T-helper 2 cell treated with Interferon-gamma antibody and Interleukin-4, amounts not matched to agents 5 μg/mL and 100 μg/mL, for 36 hours (primary cell): ENCODE measurements at regions not wholly inside any gene's neighbourhood (a gene's known extent, or its start where the extent isn't known, plus 50 kb on each side); places are given as distances from the start of the nearest gene placed in this dataset.

Source experiments
- DNase-seq: peaks from one replicate; pipeline ENCODE4 v3.0.0; 2021; ENCODE audit warnings: low spot score
- H3K27ac Mint-ChIP-seq: one replicate; pipeline ENCODE4 v1.8.0; 2021; ENCODE audit warnings: mild to moderate bottlenecking, mixed read lengths
- H3K27me3 Mint-ChIP-seq: one replicate; pipeline ENCODE4 v1.8.0; 2021; ENCODE audit warnings: low read depth, mixed read lengths
- H3K36me3 Mint-ChIP-seq: one replicate; pipeline ENCODE4 v1.8.0; 2021; ENCODE audit warnings: low read depth, mixed read lengths
- H3K4me1 Mint-ChIP-seq: one replicate; pipeline ENCODE4 v1.8.0; 2021; ENCODE audit warnings: low read depth, mixed read lengths
- H3K4me3 Mint-ChIP-seq: one replicate; pipeline ENCODE4 v1.8.0; 2022; ENCODE audit warnings: mild to moderate bottlenecking, moderate library complexity, mixed read lengths
- H3K9me3 Mint-ChIP-seq: one replicate; pipeline ENCODE4 v1.8.0; 2021; ENCODE audit warnings: mixed read lengths

DNA sequence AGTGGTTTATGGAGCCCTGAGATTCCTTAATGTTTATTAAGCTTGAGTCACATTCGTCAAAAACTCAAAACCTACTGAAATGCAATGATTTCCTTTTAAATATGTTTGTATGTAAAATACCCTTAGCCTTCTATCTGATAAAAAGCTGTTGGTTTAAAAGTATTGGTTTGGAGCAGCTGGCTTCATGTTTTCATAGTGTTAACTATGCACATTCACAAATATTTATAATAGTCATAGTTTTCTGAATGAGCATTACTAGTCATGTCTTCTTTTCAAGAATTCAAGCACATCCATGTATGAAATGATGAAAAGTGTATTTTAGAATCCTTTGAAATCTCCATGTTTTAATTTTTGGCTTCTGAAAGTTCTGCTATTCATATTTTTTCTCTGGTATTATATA, 558.6 kb downstream of the UTRN start:
- no peak overlapping the region for H3K27ac Mint-ChIP-seq

DNA sequence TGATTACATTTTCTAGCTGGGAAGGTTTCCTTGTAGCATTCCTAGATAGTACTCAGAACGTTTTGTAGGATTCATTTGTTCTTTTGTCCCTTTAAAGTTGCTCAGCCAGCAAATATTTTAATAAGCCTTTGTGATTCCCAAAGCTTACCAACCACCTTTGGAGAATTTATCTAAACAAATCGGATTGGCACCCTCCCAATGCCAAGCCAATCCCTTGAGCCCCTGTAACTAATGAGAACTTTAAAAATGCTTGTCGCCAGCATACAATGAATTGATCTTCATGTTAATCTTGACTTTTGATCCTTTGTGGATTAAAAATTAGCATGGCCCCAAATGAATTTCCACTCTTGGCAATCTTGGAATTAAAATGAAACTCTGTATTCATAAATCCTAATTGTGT, 559.5 kb downstream of the UTRN start:
- Mint-ChIP-seq H3K36me3 (peaks cover 53% of the 10 kb centered on the region), H3K9me3 (no peaks in the 10 kb centered on the region), H3K4me3 (no peak overlapping the region), H3K27ac (no peak overlapping the region), H3K27me3 (no peaks in the 10 kb centered on the region), H3K4me1 (no peaks in the 10 kb centered on the region)
- DNase-seq = no peak

More for the DNA sequence above, 558.6 kb downstream of the UTRN start:
- Mint-ChIP-seq H3K36me3 (peaks cover 55% of the 10 kb centered on the region), H3K4me1 (no peaks in the 10 kb centered on the region), H3K27me3 (no peaks in the 10 kb centered on the region), H3K9me3 (no peaks in the 10 kb centered on the region), H3K4me3 (no peak overlapping the region)
- DNase-seq = no peak

DNA sequence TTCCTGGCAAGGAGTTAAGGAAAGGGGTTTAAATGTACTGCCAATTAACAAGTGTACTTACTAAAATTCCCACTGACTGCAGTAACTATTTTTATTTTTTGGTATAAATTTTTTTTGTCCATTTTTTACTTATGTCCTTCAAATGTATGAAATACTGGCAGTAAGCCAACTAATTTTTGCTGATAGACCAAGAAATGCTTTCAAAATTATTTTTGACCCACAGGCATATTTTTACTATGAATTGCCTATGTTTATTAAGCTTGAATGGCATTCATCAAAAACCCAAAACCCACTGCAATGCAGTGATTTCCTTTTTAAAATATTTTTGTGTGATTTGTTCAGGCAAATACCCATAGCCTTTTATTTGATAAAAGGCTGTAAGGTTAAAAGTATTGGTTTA, 560.1 kb downstream of the UTRN start:
- no peaks in the 10 kb centered on the region for H3K4me1 Mint-ChIP-seq

DNA sequence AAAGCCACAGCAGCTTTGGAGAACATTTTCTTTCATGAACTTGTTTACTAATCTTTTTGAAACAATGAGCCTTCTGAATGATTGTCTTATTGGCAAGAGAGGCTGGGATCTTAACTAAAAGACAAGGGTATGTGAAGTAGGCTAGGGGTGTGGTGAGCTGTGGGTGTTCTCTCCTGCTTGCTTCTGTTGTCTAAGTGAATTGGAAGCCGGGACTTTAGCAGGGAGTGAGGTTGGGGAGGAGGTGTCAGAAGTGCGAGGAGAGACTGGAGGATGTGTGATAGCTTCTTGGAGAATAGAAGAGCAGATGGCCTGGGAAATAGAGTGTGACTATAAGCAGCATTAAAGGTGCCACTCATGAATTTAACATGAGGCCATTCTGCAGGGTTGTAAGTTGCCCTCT, 562.8 kb downstream of the UTRN start:
- Mint-ChIP-seq H3K4me1 (no peaks in the 10 kb centered on the region), H3K27me3 (no peaks in the 10 kb centered on the region), H3K4me3 (no peak overlapping the region), H3K27ac (no peak overlapping the region), H3K36me3 (peaks cover 55% of the 10 kb centered on the region), H3K9me3 (no peaks in the 10 kb centered on the region)
- DNase-seq = no peak

More for the DNA sequence above, 560.1 kb downstream of the UTRN start:
- peaks cover 57% of the 10 kb centered on the region for H3K36me3 Mint-ChIP-seq
- no peak overlapping the region for H3K27ac Mint-ChIP-seq
- DNase-seq = no peak
- no peaks in the 10 kb centered on the region for H3K9me3 Mint-ChIP-seq
- H3K27me3 Mint-ChIP-seq = no peaks in the 10 kb centered on the region
- no peak overlapping the region for H3K4me3 Mint-ChIP-seq

DNA sequence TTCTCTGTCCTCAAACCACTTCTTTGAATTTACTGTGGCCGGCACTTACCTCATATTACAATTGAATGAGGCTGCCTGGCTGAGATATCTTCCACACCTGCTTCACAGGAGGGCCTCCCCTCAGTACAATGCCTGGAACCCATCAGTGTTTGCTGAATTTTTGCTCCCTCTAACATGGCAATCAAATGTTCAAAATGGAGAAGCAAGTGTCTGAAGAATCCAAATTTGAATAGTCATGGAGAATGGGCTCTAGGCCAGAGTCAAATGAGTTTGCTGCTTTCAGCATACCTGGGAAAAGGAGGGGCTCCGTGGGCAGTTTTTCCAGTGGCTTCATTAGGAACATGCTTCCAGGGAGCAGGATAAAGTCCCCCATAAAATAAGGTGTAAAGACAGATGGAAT, 564.8 kb downstream of the UTRN start:
- no peak for DNase-seq
- Mint-ChIP-seq H3K4me3 (no peak overlapping the region), H3K36me3 (peaks cover 47% of the 10 kb centered on the region), H3K27me3 (no peaks in the 10 kb centered on the region), H3K27ac (no peak overlapping the region), H3K4me1 (no peaks in the 10 kb centered on the region), H3K9me3 (no peaks in the 10 kb centered on the region)

DNA sequence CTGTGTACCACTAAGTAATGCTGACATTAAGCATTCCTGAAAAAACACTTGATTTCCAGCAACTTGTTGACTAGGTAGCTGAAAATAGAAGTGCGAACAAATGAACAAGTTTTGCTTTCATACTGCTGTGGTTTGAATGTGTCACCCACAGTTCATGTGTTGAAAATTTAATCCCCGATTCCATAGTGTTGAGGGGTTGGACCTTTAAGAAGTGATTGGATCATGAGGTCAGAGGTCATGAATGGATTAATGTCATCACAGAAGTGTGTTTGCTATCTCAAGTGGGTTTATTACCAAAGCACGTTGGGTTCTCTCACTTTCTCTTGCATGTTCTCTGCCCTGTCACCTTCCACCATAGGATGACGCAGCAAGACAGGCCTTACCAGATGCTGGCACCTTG, 568.5 kb downstream of the UTRN start:
- H3K4me3 Mint-ChIP-seq = no peak overlapping the region

DNA sequence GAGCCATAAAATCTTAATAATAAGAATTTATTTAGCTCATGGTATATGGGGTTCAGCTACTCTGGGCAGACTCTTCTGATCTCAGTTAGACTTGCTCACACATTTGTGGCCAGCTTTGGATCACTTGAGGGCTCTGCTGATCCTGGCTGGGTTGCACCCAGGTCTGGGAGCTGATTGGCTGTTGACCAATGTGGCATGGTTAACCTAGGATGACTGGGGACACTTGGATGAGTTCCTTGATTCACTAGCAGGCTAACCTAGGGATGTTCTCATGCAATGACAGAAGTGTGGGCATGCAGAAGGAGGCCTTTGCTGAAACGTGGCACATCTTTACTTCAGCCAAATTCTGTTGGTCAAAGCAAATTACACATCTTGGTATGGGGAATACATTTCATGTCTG, 569.5 kb downstream of the UTRN start:
- Mint-ChIP-seq H3K27me3 (no peaks in the 10 kb centered on the region), H3K4me1 (no peaks in the 10 kb centered on the region), H3K4me3 (no peak overlapping the region), H3K36me3 (peaks cover 14% of the 10 kb centered on the region), H3K27ac (no peak overlapping the region), H3K9me3 (no peaks in the 10 kb centered on the region)
- no peak for DNase-seq

More for the DNA sequence above, 568.5 kb downstream of the UTRN start:
- Mint-ChIP-seq H3K4me1 (no peaks in the 10 kb centered on the region), H3K9me3 (no peaks in the 10 kb centered on the region), H3K36me3 (peaks cover 21% of the 10 kb centered on the region), H3K27me3 (no peaks in the 10 kb centered on the region), H3K27ac (no peak overlapping the region)
- DNase-seq = no peak

DNA sequence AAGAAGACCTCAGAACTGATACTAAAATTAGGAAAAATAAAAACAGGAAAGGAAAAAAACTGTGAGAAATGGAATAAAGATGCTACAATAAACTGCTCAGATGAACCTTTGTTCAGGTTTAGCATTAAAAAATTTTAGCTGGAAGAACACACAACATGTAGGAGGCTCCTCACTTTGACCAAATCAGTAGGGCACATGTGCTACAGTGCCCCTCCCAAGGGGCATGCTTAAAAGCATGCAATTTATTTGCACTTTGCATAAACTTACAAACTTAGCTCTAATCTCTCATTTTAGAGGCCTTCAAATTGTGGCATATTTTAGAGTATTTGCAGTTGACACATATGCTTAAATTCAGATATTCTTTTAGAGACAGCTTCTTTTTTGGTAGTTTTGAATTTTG, 570.2 kb downstream of the UTRN start:
- Mint-ChIP-seq H3K9me3 (no peaks in the 10 kb centered on the region), H3K4me1 (no peaks in the 10 kb centered on the region), H3K27ac (no peak overlapping the region), H3K4me3 (no peak overlapping the region), H3K36me3 (peaks cover 9% of the 10 kb centered on the region), H3K27me3 (no peaks in the 10 kb centered on the region)
- DNase-seq = no peak

DNA sequence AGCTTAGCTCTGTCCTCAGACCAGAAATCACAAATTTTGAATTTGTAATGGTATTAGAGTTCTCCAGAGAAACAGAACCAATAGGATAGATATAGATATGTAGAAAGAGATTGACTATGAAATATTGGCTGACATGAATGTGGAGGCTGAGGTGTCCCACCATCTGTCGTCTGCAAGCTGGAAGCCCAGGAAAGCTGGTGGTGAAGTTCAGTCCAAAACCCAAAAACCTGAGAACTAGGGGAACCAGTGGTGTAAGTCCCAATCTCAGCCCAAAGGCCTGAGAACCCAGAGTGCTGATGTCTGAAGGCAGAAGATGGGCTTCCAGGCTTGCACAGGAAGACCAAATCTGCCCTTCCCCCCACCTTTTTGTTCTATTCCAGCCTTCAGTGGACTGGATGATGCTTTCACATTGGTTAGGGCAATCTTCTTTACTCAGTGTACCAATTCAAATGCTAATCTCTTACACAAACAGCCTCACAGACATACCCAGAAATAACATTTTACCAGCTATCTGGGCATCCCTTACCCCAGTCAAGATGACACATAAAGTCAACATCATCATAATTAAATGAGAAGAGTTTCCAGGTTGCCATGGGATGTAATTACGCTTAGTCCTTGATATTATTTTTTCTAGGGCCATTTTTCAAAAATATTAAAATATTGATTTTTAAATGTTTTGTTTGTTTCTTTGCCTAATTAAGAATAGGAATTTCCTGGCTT, 570.8 kb downstream of the UTRN start:
- no peaks in the 10 kb centered on the region for H3K4me1 Mint-ChIP-seq
- H3K27me3 Mint-ChIP-seq = no peaks in the 10 kb centered on the region
- H3K36me3 Mint-ChIP-seq = peaks cover 3% of the 10 kb centered on the region
- DNase-seq = no peak
- H3K9me3 Mint-ChIP-seq = no peaks in the 10 kb centered on the region
- no peak overlapping the region for H3K27ac Mint-ChIP-seq
- no peak overlapping the region for H3K4me3 Mint-ChIP-seq

DNA sequence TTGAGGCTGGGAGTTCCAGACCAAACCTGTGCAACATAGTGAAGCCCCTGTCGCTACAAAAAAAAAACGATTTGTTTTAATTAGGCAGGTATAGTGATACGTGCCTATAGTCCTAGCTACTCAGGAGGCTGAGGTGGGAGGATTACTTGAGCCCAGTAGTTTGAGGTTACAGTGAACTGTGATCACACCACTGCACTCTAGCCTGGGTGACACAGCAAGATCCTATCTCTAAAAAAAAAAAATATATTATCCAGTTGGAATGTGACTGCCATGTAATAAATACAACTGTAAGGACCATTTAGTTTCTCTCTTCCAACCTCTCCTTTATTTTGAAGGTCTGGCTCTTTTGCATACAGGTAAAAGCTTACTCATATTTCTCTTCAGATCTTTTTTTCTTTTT, 571.5 kb downstream of the UTRN start:
- Mint-ChIP-seq H3K27ac (no peak overlapping the region), H3K27me3 (peaks cover 2% of the 10 kb centered on the region), H3K9me3 (no peaks in the 10 kb centered on the region), H3K36me3 (no peaks in the 10 kb centered on the region), H3K4me1 (no peaks in the 10 kb centered on the region), H3K4me3 (no peak overlapping the region)
- DNase-seq = no peak

DNA sequence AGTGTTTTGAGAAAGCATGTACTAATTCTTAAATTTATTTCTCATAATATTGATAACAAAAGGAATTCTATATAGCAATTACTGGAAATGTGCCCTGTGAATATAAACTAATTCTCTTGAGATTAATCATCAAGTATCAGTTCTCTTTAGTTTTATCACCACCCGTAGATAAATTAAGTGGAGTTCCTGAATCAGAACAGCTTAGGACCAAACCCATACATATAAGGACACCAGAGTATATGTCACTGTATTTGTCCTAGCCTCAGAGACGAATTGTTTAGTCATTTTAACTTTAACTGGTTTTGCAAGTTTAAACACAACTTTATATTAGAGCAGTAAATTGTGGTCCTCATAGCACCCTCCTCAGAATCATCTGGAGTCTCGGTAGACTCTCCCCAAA, 572.0 kb downstream of the UTRN start:
- Mint-ChIP-seq H3K9me3 (peaks cover 2% of the 10 kb centered on the region), H3K4me3 (no peak overlapping the region), H3K27me3 (peaks cover 2% of the 10 kb centered on the region), H3K27ac (no peak overlapping the region), H3K36me3 (no peaks in the 10 kb centered on the region), H3K4me1 (no peaks in the 10 kb centered on the region)
- no peak for DNase-seq

DNA sequence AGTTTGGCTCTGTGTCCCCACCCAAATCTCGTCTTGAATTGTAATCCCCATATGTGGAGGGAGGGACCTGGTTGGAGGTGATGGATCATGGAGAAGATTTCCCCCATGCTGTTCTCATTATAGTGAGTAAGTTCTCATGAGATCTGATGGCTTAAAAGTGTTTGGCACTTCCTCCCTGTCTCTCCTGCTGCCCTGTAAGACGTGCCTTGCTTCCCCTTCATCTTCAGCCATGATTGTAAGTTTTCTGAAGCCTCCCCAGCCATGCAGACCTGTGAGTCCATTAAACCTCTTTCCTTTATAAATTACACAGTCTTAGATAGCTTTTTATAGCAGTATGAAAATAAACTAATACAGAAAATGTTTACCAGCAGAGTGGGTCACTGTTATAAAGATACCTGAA, 577.6 kb downstream of the UTRN start:
- no peaks in the 10 kb centered on the region for H3K36me3 Mint-ChIP-seq
- H3K4me1 Mint-ChIP-seq = no peaks in the 10 kb centered on the region
- H3K9me3 Mint-ChIP-seq = peaks cover 29% of the 10 kb centered on the region
- DNase-seq = no peak
- peaks cover 2% of the 10 kb centered on the region for H3K27me3 Mint-ChIP-seq
- no peak overlapping the region for H3K4me3 Mint-ChIP-seq
- no peak overlapping the region for H3K27ac Mint-ChIP-seq

DNA sequence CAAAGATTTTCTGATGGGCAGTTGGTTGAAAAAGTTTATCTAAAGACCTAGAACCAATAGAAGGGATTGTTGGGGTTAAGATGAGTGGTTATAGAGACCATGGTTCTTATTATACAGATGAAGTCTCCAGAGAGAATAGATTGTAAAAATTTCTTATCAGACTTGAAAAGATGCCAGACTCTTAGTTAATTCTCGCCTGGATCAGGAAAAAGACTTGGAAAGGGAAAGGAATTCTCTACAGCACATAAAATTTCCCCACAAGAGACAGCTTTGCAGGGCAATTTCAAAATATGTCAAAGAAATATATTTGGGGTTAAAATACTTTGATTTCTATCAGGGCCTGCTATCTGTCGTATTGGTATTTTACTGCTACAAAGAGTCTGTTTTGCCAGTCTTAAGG, 582.6 kb downstream of the UTRN start:
- Mint-ChIP-seq H3K36me3 (no peaks in the 10 kb centered on the region), H3K4me3 (no peak overlapping the region), H3K9me3 (peaks cover 20% of the 10 kb centered on the region), H3K27me3 (no peaks in the 10 kb centered on the region), H3K4me1 (no peaks in the 10 kb centered on the region), H3K27ac (no peak overlapping the region)
- no peak for DNase-seq

DNA sequence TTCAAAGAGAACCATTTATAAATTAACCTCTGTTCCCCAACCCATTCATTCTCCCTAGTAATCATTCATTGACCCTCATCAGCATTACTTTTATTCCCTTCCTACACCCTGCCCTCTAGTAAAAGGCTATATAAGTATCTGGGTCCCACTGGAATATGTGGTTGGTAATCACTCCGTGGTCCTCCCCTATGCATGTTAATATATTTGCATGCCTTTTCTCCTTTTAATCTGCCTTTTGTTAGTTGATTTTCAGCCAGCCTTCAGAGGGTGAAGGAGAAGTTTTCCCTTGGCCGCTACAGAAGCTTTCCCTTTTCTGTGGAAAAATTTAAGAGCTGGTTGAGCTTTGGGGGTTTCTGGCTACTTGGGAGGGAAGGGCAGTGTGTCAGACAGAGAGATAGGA, 585.6 kb downstream of the UTRN start:
- no peaks in the 10 kb centered on the region for H3K36me3 Mint-ChIP-seq
- H3K9me3 Mint-ChIP-seq = no peaks in the 10 kb centered on the region
- no peak overlapping the region for H3K27ac Mint-ChIP-seq
- DNase-seq = no peak
- no peaks in the 10 kb centered on the region for H3K4me1 Mint-ChIP-seq
- H3K4me3 Mint-ChIP-seq = no peak overlapping the region
- H3K27me3 Mint-ChIP-seq = no peaks in the 10 kb centered on the region
